ENCODE measurements at regions not wholly inside any gene's neighbourhood (a gene's known extent, or its start where the extent isn't known, plus 50 kb on each side); places are given as distances from the start of the nearest gene placed in this dataset.
"Not testable (repeated sequence)": the region's sequence is repeated elsewhere in the genome, so short reads cannot be mapped to it uniquely, and the experiment has no call there.

DNA sequence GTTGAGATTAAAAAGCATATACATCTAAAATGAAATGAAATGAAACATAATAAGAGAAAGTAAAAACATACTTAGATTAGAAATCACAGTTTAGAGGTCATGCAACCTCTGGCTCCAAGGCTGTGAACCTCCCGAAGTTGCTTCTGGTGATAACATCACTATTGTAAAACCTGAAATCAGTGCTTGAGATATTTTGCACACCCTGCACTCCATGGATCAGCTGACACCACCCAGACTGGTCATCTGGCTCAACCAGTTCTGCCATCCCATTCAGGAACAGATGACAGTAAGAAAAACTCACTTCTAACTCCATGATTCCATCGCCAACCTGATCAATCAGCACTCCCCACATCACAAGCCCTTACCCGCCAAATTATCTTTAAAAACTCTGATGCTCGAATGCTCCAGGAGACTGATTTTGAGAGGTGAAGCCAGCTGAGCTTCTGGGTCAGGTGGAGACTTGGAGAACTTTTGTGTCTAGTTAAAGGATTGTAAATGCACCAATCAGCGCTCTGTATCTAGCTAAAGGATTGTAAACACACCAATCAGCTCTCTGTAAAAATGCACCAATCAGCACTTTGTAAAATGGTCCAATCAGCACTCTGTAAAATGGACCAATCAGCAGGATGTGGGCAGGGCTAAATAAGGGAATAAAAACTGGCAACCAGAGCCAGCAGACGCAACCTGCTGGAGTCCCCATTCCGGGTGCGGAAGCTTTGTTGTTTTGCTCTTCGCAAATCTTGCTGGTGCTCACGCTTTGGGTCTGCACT is 162.6 kb upstream of the MAGI2 start:
- DNase-seq: no peak

DNA sequence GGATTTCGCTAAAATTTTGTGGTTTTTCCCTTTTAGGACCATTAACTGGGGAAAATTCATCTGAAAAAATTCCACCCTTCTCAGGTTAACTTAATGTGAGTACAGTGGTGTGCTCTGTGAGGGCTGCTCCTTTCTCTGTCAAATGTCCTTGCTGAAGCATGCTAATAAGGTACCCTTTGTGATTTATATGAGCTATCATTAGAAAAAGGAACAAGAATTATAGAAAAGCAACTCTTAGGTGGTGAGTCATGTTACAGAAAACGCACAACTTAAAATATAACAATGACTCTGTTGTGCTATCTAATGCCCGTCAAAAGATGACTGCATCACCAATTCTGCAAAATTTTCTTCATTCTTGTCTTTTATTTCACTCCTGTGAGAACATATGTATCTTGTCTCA is 162.0 kb upstream of the MAGI2 start:
- no peak for DNase-seq

DNA sequence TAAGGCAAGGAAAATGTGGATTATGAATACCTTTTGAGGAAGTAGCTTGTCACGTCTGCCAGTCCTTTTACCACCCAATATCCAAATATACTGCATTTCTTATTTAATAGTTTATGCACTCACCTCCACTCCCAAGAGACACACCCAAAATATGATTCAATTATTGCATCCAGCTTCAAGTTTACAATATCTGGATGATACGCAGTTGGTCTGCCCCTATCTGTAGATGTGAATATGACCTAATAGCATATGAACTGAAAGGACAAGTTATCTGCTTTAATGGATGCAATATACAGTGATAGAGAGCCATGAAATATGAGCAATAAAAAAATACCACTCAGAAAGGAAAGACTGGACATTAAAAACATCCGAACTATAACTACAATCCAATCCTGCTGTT is 159.4 kb upstream of the MAGI2 start:
- no peak for DNase-seq

DNA sequence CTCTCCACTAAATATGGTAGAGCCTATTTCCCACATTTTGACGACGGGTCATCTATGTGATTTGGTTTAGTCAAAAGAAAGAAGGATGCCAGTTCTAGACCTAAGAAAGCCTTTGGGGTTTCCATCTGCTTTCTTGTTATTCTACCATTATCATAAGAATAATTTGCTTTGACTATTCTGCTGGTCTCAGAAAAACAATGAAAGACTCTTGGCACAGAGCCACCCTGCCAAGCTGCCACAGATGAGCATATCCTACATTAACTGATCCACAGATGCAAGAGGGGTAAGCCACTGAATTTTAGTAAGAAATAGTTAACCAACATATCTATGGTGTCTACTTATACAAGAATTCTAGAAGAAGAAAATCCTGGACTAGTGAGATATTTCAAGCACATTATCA is 158.6 kb upstream of the MAGI2 start:
- DNase-seq: no peak

DNA sequence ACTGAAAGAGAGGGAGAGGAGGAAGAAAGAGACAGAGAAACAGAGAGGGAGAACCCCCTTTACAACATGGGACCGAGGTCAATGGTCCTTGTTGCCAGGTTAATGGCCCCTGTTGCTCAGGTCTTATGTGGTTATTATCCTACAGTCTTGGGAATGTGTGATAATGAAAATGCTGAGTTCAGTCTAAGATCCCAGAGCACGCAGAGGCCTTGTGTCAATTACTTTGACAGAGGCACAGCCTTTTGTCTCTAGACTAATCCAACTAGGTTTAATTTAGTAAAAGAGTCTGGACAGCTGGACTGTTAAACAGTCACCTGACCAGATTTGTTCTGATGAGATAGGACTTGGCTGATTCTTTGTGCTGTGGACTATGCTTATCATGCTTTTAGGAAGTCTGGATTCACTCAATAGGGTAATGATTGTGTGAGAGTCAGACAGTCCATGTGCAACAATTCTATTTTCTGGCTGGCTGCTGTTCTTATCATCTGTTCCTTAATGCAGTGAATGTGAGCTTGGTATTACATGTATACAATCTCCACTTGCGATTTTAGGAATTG is 157.4 kb upstream of the MAGI2 start:
- no peak for DNase-seq

DNA sequence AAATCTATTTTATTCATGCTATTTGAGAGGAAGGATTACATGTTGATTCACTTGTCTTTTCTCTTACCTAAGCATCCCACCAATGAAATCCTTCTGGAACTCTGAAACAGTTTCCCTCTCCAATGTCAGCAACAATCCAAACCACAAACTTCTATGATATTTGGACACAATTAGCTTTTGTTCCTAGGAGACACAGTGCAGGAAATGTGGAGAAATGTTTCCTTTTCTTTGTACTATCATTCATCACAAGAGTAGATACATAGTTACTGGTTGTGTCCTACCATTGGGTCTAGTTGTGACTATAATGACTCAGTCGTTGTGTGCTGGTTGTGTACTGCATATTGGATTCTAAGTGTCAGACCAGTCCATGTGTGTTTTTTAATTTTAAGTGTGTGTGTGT is 156.8 kb upstream of the MAGI2 start:
- no peak for DNase-seq

DNA sequence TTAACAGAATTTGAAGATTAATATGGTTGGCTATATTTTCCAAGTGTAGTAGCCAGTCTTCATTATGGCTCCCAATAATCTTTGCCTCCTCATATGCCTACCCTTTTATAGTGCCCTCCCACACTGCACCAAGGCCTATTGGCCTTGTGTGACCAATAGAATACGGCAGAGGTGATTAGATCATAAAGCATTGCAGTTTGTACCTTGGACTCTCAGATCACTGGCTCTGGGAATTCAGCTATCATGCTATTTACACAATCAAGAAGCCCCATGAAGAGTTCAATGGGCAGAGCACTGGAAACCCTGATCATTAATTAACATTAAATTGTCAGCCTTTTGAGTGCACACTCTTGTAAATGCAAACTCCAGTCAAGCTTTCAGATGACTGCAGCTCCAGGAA is 154.5 kb upstream of the MAGI2 start:
- no peak for DNase-seq

DNA sequence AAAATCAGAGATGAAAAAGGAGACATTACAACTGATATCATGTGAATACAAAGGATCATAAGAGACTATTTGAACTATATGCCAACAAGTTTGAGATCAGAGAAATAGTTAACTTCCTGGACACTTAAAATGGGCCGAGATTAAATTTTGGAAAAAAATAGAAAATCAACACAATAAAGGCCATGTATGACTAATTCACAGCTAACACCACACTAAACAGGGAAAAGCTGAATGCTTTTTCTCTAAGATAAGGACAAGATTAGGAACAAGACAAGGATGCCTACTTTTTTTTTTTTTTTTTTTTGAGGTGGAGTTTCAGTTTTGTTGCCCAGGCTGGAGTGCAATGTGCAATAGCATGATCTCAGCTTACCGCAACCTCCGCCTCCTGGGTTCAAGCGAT is 151.4 kb upstream of the MAGI2 start:
- no peak for DNase-seq

DNA sequence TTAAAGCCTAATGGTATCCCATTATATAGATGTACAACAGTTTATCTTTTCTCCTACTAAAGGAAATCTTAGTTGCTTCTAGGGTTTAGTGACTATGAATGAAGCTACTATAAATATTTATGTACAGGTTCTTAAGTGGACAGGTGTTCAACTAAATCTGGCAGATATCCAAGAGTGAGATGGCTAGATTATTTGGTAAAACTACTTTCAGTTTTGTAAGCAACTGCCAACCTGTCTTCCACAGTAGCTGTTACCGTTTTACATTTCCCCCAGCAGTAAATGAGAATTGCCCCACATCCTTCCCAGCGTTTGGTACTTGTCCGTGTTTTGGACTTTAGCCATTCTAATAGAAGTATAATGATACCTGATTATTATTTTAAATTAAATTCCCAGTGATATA is 144.9 kb upstream of the MAGI2 start:
- DNase-seq: no peak

DNA sequence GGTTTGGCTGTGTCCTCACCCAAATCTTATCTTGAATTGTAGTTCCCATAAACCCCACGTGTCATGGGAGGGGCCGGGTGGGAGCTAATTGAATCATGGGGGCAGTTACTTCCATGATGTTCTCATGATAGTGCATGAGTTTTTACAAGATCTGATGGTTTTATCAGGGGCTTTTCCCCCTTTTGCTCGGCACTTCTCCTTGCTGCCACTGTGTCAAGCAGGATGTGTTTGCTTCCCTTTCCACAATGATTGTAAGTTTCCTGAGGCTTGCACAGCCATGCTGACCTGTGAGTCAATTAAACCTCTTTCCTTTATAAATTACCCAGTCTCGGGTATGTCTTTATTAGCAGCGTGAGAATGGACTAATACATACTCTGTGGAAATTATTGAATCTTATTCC is 141.2 kb upstream of the MAGI2 start:
- DNase-seq: not testable (repeated sequence)

DNA sequence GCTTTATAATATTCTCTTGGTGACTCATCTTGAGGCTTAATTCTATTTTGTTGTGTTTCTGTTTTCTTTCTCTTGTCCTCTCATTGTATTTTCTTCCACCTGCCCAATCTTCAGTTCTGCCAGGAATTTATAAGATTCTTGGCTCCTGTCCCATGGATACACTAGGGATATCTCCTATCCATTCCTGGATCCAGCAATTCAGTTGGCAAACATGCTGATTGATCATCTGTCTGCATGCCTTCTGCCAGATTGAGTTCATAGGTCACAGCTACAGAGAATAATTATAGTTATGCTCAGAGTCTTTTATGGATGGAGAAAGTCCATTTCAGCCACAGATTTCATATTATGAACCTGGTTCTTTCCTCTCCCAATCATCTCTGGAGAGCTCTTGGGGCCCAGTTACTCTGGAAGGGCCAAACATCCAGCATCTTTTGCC is 140.4 kb upstream of the MAGI2 start:
- no peak for DNase-seq

DNA sequence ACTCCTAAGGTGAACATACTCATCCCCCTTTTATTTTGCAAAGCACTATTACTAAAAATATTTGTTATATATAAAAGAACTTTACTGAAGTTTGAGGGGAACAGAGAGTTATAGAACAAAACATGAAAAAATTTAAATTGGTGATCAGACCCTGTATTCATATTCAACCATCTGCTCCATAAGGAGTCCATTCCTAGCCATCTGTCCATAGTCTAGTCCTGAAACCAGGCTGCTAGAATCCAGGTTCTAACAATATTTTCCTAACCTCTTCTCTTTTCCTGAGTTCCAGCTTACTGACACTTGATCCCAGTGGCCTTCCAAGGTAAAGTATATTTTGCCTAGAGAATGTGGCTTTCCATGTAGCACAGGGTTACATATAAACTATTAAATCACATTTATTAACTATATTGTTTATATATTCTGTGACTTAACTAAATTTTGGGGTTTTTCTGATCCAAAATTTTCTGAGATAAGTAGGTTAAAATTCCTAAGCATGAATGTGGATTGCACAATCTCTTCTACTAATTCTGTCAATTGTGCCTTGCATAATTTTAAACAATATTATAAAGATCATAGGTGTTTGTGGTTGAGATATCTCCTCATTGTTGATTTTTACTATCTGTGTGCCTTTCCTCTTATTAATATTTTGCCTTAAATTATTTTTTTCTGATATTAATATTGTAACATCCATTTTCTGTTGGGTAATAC is 137.6 kb upstream of the MAGI2 start:
- no peak for DNase-seq

DNA sequence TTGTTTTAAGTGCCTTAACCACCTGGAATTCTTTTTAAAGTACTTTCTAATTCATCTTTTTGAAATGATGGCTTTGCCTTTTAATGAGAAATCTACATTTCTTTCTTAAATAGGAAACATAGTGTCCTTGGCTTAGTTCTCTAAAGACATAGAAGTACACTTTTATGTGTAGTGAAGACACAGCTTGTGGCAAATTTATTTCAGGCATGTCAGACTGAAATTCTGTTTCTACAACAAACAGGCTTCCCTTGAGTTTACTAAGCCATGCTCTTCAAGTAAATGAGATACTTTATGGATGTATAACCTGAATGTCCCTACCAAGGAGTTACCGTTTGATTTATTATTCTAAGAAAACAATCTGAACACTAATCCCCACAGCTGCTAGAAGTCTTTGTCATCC is 136.9 kb upstream of the MAGI2 start:
- DNase-seq: no peak

DNA sequence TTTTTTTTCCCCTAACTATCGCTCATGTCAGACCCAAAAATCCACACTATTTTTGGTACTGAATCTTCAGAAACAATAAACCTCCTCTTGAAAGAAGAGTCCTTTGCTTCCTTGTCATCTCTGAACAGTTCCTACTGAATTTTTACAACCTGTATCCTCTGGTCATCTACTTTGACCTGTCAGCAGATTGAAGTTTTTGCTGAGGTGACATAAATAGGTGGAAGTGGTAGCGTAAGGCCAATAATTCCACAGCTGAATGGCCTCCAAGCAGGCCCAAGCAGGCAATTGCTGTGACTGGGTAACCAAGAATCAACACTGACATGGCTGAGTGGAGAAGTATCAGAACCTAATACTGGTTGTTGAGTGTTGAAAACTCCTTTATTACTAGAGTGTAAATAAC is 117.4 kb upstream of the MAGI2 start:
- DNase-seq: no peak

DNA sequence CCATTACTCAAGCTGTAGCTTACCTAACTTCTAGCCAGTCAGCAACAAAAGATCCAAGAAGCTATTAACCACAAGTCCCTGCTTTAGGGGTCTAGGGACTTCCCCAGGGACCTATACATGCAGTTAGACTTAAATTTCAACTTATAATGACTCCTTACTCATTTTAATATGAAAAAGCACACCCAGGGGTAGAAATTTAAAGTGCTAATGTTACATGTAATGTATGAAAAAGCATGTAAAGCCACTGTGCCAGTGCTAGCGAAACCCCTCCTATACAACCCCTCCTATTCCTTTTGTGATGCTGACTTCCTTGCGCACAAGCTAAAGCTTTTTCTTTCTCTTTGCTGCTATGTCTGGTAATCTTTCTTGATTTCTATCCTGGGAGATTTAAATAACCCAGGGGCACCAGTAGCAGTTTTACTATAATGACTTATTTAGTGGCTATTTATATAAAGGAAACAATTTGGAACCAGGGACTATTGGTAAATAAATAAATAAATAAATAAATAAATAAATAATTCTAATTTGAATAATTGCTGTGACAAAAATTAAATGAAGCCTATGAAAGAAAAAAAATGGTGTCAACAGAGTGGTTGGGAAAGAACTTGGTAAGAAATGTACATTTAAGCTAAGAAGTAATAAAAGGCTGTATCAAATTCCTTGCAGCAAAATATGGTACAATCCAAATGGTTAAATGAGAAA is 110.5 kb upstream of the MAGI2 start:
- DNase-seq: no peak

DNA sequence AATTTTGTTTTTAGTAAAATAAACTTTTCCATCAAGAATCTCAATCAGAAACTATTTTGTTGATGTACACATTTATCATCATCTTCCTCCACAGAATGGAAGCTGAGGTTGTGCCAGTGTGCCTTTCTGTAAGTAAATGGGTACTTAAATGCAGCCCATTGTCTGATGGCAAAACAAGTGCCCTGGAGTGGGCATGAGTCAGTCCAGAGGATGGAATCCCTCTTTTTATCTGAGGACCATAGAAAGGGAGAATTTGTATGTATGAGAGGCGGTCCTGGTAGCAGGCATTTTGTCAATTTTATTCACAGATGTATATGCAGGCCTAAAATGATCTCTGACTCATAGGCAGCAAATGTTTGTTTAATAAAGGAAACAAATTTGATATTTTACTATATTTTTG is 102.1 kb upstream of the MAGI2 start:
- no peak for DNase-seq

DNA sequence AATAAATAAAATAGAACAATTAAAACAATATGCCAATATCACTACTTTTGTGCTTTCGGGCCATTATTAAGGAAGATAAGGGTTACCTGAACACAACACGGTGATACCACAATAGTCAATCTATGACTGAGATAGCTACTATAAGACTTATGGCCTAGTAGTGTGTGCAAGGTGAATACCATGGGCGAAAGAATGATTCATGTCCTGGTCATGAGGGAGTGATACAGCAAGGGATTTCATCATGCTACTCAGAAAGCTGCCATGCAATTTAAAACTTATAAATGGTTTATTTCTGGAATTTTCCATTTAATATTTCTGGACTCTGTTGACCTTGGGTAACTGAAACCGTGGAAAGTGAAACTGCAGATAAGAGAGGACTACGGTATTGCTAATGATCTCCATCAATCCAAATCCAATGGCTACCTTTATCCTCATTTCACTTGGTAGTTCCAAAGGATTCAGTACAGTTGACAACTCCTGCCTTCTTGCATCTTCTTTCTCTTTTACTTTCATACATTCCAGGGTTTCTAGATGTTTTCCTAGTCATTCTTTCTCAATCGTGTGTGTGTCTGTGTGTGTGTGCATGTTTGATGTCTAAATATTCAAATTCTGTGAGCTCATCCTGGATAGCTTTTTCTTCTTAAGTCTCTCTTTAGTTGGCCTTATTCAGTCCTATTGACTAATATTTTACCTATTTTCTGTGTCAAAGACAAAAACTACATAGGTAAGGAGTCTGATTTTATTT is 100.5 kb upstream of the MAGI2 start:
- peak; percentile 2 for DNase-seq

DNA sequence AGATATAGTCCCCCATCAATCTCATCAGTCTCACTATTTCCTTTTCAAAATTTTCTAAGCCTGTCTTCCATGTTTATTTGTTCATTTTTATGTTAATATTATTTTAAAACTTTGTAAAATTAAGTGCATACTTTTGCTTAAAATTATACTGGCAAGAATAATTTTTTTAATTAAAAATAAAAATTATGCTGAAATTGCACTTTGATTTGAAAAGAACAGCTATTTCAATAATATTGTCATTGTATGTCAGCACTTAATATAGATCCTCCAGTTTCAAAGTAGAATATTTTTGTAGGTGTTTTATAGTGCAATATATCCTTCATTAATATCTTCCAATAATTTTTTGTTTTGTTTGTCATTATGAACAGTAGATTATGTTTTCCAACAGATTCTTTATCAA is 99.0 kb upstream of the MAGI2 start:
- DNase-seq: no peak

DNA sequence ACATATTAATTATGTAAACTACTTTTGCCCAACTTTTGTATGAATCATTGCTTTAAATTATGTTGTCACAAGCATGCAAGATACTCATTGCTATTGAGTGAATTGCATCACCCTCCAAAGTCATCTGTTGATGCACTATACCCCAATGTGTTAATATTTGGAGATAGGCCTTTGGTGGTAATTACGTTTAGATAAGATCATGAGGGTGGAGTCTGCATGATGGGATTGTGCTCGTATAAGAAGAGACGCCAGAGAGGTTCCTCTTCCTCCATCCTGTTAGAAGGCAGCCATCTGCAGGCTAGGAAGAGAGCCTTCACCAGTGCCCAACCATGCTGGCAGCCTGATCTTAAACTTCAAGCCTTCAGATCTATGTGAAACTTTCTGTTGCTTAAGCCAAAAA is 95.3 kb upstream of the MAGI2 start:
- peak; percentile 0 for DNase-seq

DNA sequence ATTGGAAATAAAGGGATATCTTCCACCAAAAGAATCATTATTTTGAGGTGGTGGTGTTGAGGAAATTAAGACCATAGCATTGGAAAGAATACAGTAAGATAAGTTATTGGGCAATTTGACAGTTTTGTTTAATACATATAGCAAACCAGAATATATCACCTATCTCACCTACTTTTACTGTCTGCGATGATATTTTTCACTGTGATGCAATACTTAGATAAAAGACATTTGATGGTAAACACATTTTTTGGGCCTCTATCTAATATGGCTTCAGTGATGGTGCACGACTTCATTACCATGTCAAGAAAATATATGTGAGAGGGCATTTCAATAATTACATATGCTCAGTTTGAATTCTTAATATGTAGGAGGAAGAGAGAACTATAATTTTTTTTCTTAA is 93.7 kb upstream of the MAGI2 start:
- DNase-seq: no peak

DNA sequence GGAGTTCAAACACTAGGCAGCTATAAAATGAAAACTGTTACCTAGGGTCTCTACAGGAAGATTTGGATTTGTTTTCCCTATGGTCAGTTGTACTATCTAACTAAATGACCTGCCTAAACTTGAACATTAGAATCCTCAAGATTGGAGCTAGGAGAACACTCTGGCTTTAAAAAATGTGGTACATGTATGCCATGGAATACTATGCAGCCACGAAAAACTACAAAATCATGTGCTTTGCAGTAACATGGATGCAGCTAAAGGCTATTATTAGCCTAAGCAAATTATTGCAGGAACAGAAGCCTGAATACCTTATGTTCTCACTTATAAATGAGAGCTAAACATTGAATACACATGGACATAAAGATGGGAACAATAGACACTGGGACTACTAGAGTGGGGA is 87.1 kb upstream of the MAGI2 start:
- DNase-seq: no peak

DNA sequence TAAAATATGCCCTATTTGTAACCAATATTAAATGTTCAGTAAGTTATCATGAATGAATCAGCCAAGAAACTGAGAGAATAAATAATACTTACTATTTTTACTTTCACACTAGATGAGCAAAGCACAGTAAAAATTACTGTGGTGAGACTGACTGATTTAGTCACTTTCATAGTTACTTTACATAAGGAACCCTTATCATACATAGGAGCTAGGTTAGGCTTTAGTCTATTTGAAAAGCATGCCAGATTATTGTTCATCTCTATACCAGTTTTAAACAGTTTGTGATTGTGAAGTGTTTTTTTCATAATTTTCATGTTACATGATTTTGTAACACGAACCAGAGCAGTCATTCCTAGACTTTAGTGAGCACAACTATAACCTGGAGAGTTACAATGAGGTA is 80.7 kb upstream of the MAGI2 start:
- DNase-seq: no peak
